ENCODE measurements at regions not wholly inside any gene's neighbourhood (a gene's known extent, or its start where the extent isn't known, plus 50 kb on each side); places are given as distances from the start of the nearest gene placed in this dataset.

GRCh38 chr20:6976106-6976900 is 208.8 kb downstream of the BMP2 start:
- TF ChIP-seq, protein P1, sequence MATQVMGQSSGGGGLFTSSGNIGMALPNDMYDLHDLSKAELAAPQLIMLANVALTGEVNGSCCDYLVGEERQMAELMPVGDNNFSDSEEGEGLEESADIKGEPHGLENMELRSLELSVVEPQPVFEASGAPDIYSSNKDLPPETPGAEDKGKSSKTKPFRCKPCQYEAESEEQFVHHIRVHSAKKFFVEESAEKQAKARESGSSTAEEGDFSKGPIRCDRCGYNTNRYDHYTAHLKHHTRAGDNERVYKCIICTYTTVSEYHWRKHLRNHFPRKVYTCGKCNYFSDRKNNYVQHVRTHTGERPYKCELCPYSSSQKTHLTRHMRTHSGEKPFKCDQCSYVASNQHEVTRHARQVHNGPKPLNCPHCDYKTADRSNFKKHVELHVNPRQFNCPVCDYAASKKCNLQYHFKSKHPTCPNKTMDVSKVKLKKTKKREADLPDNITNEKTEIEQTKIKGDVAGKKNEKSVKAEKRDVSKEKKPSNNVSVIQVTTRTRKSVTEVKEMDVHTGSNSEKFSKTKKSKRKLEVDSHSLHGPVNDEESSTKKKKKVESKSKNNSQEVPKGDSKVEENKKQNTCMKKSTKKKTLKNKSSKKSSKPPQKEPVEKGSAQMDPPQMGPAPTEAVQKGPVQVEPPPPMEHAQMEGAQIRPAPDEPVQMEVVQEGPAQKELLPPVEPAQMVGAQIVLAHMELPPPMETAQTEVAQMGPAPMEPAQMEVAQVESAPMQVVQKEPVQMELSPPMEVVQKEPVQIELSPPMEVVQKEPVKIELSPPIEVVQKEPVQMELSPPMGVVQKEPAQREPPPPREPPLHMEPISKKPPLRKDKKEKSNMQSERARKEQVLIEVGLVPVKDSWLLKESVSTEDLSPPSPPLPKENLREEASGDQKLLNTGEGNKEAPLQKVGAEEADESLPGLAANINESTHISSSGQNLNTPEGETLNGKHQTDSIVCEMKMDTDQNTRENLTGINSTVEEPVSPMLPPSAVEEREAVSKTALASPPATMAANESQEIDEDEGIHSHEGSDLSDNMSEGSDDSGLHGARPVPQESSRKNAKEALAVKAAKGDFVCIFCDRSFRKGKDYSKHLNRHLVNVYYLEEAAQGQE (IDR thresholded peaks at IDR 0.05; ENCODE audit: low read depth, low read length) = no peak
- TF ChIP-seq YY1 (IDR thresholded peaks at IDR 0.05; ENCODE audit: low read depth) (no peak), GABPA (IDR thresholded peaks at IDR 0.05; ENCODE audit: low read depth) (no peak), CTCF (IDR thresholded peaks at IDR 0.05) (no peak), TEAD4 (IDR thresholded peaks at IDR 0.05; ENCODE audit: borderline replicate concordance, insufficient read depth) (no peak), JUND (IDR thresholded peaks at IDR 0.05) (no peak), RFX5 (IDR thresholded peaks at IDR 0.05; ENCODE audit: low read length) (no peak), POLR2AphosphoS5 (IDR thresholded peaks at IDR 0.05; ENCODE audit: low read depth, low read length) (no peak), ELF1 (IDR thresholded peaks at IDR 0.05) (no peak), RAD21 (IDR thresholded peaks at IDR 0.05; ENCODE audit: low read length) (no peak), EP300 (IDR thresholded peaks at IDR 0.05; ENCODE audit: borderline replicate concordance in 1 of 2, low read depth in 1 of 2, low read length in 1 of 2) (no peak), TAF1 (IDR thresholded peaks at IDR 0.05; ENCODE audit: borderline replicate concordance, low read depth, low read length) (no peak), MAX (IDR thresholded peaks at IDR 0.05; ENCODE audit: low read depth) (no peak)
- TF ChIP-seq, protein P2, sequence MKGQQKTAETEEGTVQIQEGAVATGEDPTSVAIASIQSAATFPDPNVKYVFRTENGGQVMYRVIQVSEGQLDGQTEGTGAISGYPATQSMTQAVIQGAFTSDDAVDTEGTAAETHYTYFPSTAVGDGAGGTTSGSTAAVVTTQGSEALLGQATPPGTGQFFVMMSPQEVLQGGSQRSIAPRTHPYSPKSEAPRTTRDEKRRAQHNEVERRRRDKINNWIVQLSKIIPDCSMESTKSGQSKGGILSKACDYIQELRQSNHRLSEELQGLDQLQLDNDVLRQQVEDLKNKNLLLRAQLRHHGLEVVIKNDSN (IDR thresholded peaks at IDR 0.05; ENCODE audit: borderline replicate concordance, low read depth) = no peak
